ENCODE measurements at regions not wholly inside any gene's neighbourhood (a gene's known extent, or its start where the extent isn't known, plus 50 kb on each side); places are given as distances from the start of the nearest gene placed in this dataset.

DNA sequence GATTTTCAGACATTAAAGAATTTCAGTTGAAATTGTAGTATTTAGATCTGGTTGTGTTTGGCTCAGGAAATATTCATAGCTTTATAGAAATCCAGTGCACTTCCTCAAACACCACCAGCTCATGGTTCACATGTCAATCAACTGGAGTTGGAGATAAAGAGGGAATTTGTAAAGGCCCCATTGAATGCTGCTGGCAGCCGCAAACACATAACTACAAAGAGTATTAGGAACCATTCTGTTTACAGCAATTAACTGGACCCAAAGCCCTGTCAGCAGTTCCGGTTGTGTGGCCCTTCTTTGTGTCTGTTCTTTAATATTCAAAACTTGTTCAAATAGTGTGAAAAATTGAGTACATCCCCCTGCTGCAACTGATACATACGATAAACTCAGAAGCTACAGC is 107.4 kb upstream of the LRRTM4 start:
- TF ChIP-seq, protein P1, sequence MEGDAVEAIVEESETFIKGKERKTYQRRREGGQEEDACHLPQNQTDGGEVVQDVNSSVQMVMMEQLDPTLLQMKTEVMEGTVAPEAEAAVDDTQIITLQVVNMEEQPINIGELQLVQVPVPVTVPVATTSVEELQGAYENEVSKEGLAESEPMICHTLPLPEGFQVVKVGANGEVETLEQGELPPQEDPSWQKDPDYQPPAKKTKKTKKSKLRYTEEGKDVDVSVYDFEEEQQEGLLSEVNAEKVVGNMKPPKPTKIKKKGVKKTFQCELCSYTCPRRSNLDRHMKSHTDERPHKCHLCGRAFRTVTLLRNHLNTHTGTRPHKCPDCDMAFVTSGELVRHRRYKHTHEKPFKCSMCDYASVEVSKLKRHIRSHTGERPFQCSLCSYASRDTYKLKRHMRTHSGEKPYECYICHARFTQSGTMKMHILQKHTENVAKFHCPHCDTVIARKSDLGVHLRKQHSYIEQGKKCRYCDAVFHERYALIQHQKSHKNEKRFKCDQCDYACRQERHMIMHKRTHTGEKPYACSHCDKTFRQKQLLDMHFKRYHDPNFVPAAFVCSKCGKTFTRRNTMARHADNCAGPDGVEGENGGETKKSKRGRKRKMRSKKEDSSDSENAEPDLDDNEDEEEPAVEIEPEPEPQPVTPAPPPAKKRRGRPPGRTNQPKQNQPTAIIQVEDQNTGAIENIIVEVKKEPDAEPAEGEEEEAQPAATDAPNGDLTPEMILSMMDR (conservative IDR thresholded peaks at IDR 0.05): no peak
- TF ChIP-seq ZFX (IDR thresholded peaks at IDR 0.05): no peak
